GM12878 (cell line): ENCODE measurements at regions not wholly inside any gene's neighbourhood (a gene's known extent, or its start where the extent isn't known, plus 50 kb on each side); places are given as distances from the start of the nearest gene placed in this dataset.

Experiments used
- ATAC-seq: fragments of 200-7000 bp; cut with Tn5 transposase; 3 replicates; pipeline ENCODE4 v1.9.1; 2020; ENCODE audit warnings: mild to moderate bottlenecking, moderate library complexity
- BruUV-seq: library from RNA; stranded (reverse); fragments of 400-500 nt; replicated peaks from 2 replicates; lab custom pipeline; 2021; lab: Mats Ljungman, UMichigan
- CTCF ChIA-PET: fragments of 300-600 bp; sonication (Branson Sonifier 250); formaldehyde crosslinking; extraction: SDS; loops from one replicate; lab custom pipeline; 2021; ENCODE audit warnings: inconsistent platforms; lab: Yijun Ruan, JAX
- POLR2A ChIA-PET: fragments of 350-600 bp; formaldehyde crosslinking; extraction: SDS; loops from one replicate; lab custom pipeline; 2021; ENCODE audit warnings: inconsistent platforms; lab: Charles Lee
- RAD21 ChIA-PET: fragments of 300-600 bp; sonication (Branson Sonifier 250); formaldehyde crosslinking; loops from one replicate; lab custom pipeline; 2023; ENCODE audit warnings: antibody characterized with exemption; ENCODE audit not compliant: unreplicated experiment; lab: Charles Lee
- SMC1A ChIA-PET: fragments of 300-600 bp; sonication (Branson Sonifier 250); formaldehyde crosslinking; loops from one replicate; lab custom pipeline; 2023; ENCODE audit not compliant: unreplicated experiment, uncharacterized antibody; lab: Charles Lee
- DNase-seq: peaks from one replicate; pipeline ENCODE4 v3.0.0-alpha.2; 2011; ENCODE audit warnings: low read depth, low spot score
- FAIRE-seq: peaks from 3 replicates; lab custom pipeline; 2011; peaks lifted over from hg19 to GRCh38; lab: Jason Lieb, UNC
- H2AFZ ChIP-seq: 2 replicates; pipeline ENCODE4 v1.6.0; 2011; ENCODE audit warnings: low read depth, low read length, control low read depth; ENCODE audit not compliant: control insufficient read depth
- H3K27ac ChIP-seq: 2 replicates; pipeline ENCODE4 v1.5.1; 2011; ENCODE audit warnings: control low read depth; ENCODE audit not compliant: control insufficient read depth, insufficient read depth
- H3K27me3 ChIP-seq, 2 experiments: replicated peaks in 1 of 2; 2 replicates each; pipeline versions ENCODE4 v1.6.0 to v1.6.1; 2011; ENCODE audit warnings: low read length in 1 of 2; ENCODE audit not compliant: control insufficient read depth in 2 of 2, insufficient read depth in 2 of 2
- H3K36me3 ChIP-seq, 2 experiments: 2 replicates each; pipeline ENCODE4 v1.5.1; 2011; ENCODE audit warnings: low read length in 1 of 2; ENCODE audit not compliant: control insufficient read depth in 2 of 2, insufficient read depth in 2 of 2
- H3K4me1 ChIP-seq: 2 replicates; pipeline ENCODE4 v1.6.1; 2011; ENCODE audit warnings: mild to moderate bottlenecking, low read length, moderate library complexity, mixed read lengths; ENCODE audit not compliant: control insufficient read depth, insufficient read depth
- H3K4me2 ChIP-seq: 2 replicates; pipeline ENCODE4 v1.6.0; 2011; ENCODE audit warnings: control low read depth; ENCODE audit not compliant: control insufficient read depth, insufficient read depth
- H3K4me3 ChIP-seq: fragments of 200-600 bp; sonication (generic); 2 replicates; pipeline ENCODE4 v1.5.1; 2016
- H3K79me2 ChIP-seq: 2 replicates; pipeline ENCODE4 v1.6.0; 2011; ENCODE audit warnings: low read length; ENCODE audit not compliant: control insufficient read depth, insufficient read depth
- H3K9ac ChIP-seq: 2 replicates; pipeline ENCODE4 v1.8.0; 2011; ENCODE audit warnings: low read length, control low read depth, mixed read lengths; ENCODE audit not compliant: control insufficient read depth, insufficient read depth
- H3K9me3 ChIP-seq: replicated peaks from 3 replicates; pipeline ENCODE4 v1.5.1; 2011; ENCODE audit warnings: mild to moderate bottlenecking, low read length; ENCODE audit not compliant: control insufficient read depth, insufficient read depth
- H4K20me1 ChIP-seq: 2 replicates; pipeline ENCODE4 v1.6.0; 2011; ENCODE audit not compliant: control insufficient read depth, insufficient read depth
- EZH2 ChIP-seq: IDR thresholded peaks from 2 replicates; pipeline ENCODE4 v1.6.1; 2012; ENCODE audit warnings: low read depth, mild to moderate bottlenecking, control low read depth, inconsistent platforms, low read length, borderline replicate concordance; ENCODE audit not compliant: control insufficient read depth
- GABPA ChIP-seq: IDR thresholded peaks from 2 replicates; pipeline ENCODE4 v1.6.1; 2014; ENCODE audit warnings: antibody characterized with exemption, low read depth, mild to moderate bottlenecking, inconsistent platforms
- MTA3 ChIP-seq: IDR thresholded peaks from 2 replicates; pipeline ENCODE4 v1.6.1; 2012; ENCODE audit warnings: low read length, inconsistent platforms, borderline replicate concordance
- NFXL1 ChIP-seq: fragments of 450-650 bp; IDR thresholded peaks from 2 replicates; pipeline ENCODE4 v1.6.1; 2017; ENCODE audit warnings: antibody characterized with exemption, mild to moderate bottlenecking, borderline replicate concordance
- SMAD5 ChIP-seq: IDR thresholded peaks from 2 replicates; pipeline ENCODE4 v1.6.1; 2016; ENCODE audit warnings: antibody characterized with exemption, low read depth
- WGBS: methylation state at CpG from one replicate; pipeline ENCODE4 v1.1.6; 2016; ENCODE audit warnings: low lambda C conversion rate; ENCODE audit not compliant: insufficient replicate concordance, insufficient coverage; ENCODE audit errors: missing lambda C conversion rate; 5-methylcytosine and 5-hydroxymethylcytosine counted together
- in situ Hi-C: fragments of 300-500 bp; cut with MboI; formaldehyde crosslinking; loops from 9 replicates; pipeline ENCODE4 v1.14.3; 2018; ENCODE audit warnings: mixed read lengths
- intact Hi-C: fragments of 100-400 bp; cut with micrococcal nuclease; formaldehyde crosslinking; loops from one replicate; pipeline ENCODE4 v1.14.2; 2022; ENCODE audit not compliant: unreplicated experiment
- TF ChIP-seq, protein P1 (sequence below): fragments of 450-650 bp; IDR thresholded peaks from 2 replicates; pipeline ENCODE4 v1.6.1; 2017; ENCODE audit warnings: mild to moderate bottlenecking, moderate library complexity
- TF ChIP-seq, protein P2 (sequence below): fragments of 450-650 bp; formaldehyde crosslinking; IDR thresholded peaks from 2 replicates; pipeline ENCODE4 v1.5.0; 2022; ENCODE audit warnings: mild to moderate bottlenecking, missing genetic modification characterization
- TF ChIP-seq, protein P3 (sequence below): fragments of 450-650 bp; formaldehyde crosslinking; IDR thresholded peaks from 2 replicates; pipeline ENCODE4 v1.4.0; 2022; ENCODE audit warnings: mild to moderate bottlenecking, moderate library complexity

DNA sequence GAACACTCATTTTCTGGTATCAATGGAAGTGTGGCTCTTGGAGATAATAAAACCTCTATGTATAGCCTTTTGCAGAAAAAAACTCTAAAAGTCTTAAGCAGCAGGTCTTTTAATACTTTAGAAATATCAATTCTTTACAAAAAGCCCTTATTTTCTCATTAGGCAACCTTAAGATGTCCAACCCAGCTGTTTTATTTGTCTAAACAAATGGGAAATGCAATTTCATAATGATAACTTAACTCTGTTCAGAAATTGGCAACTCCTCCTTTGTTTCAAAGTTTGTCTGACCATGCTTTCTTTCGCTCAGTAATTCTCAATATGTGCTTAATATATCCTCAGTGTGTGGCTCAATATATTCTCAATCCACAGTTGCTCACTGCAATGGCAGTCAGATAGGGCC, 196.5 kb upstream of the VEGFC start (continued):
- TF ChIP-seq, protein P1, sequence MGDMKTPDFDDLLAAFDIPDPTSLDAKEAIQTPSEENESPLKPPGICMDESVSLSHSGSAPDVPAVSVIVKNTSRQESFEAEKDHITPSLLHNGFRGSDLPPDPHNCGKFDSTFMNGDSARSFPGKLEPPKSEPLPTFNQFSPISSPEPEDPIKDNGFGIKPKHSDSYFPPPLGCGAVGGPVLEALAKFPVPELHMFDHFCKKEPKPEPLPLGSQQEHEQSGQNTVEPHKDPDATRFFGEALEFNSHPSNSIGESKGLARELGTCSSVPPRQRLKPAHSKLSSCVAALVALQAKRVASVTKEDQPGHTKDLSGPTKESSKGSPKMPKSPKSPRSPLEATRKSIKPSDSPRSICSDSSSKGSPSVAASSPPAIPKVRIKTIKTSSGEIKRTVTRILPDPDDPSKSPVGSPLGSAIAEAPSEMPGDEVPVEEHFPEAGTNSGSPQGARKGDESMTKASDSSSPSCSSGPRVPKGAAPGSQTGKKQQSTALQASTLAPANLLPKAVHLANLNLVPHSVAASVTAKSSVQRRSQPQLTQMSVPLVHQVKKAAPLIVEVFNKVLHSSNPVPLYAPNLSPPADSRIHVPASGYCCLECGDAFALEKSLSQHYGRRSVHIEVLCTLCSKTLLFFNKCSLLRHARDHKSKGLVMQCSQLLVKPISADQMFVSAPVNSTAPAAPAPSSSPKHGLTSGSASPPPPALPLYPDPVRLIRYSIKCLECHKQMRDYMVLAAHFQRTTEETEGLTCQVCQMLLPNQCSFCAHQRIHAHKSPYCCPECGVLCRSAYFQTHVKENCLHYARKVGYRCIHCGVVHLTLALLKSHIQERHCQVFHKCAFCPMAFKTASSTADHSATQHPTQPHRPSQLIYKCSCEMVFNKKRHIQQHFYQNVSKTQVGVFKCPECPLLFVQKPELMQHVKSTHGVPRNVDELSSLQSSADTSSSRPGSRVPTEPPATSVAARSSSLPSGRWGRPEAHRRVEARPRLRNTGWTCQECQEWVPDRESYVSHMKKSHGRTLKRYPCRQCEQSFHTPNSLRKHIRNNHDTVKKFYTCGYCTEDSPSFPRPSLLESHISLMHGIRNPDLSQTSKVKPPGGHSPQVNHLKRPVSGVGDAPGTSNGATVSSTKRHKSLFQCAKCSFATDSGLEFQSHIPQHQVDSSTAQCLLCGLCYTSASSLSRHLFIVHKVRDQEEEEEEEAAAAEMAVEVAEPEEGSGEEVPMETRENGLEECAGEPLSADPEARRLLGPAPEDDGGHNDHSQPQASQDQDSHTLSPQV: no peak
- no peak for TF ChIP-seq SMAD5
- TF ChIP-seq, all 136 proteins: peak for 0

DNA sequence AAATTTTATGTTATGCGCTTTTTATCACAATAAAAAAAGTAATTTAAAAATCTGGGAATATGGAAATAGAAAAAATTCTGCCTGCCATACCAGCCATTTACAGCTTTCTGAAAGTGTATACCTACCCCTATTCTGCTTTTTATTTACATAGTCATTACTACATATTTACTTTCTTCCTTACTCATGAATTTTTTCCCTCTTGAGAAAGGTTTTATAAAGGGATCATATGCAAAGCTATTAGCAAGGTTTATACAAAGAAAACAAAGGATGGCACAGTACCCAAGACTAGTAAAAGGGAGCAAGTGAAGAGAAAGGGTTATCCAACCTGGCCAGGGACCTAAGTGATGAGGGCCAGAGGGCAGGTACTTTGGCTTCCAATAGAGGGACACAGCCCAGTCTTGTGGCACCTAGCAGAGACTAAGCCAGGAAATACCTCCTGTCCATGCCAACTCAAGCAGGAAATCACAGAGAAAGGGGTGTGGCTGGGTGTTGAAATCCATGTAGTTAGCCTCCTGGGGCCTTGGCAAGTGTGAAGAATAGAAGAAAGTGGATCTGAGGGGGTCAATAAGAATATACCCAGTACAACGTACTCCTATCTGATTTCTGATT, 207.3 kb upstream of the VEGFC start:
- no peak for FAIRE-seq
- H4K20me1 ChIP-seq: no peaks in the 10 kb centered on the region
- no peak overlapping the region for H2AFZ ChIP-seq
- no peaks in the 10 kb centered on the region for H3K79me2 ChIP-seq
- ChIA-PET CTCF (no interaction called here), POLR2A (no interaction called here), RAD21 (no interaction called here), SMC1A (no interaction called here)
- 47% methylated on average over 2 of the region's 2 CpGs for WGBS
- DNase-seq: no peak
- no peaks in the 10 kb centered on the region for H3K4me1 ChIP-seq
- H3K4me3 ChIP-seq: no peak overlapping the region
- H3K36me3 ChIP-seq: no peaks in the 10 kb centered on the region
- no peak for ATAC-seq
- intact Hi-C loops: no loop called here
- no peaks in the 10 kb centered on the region for H3K27me3 ChIP-seq
- no peaks in the 10 kb centered on the region for H3K9me3 ChIP-seq
- no peak overlapping the region for H3K4me2 ChIP-seq
- no TSS peak for BruUV-seq
- no peak overlapping the region for H3K9ac ChIP-seq
- in situ Hi-C loops: no loop called here
- no peak overlapping the region for H3K27ac ChIP-seq
- TF ChIP-seq, protein P2, sequence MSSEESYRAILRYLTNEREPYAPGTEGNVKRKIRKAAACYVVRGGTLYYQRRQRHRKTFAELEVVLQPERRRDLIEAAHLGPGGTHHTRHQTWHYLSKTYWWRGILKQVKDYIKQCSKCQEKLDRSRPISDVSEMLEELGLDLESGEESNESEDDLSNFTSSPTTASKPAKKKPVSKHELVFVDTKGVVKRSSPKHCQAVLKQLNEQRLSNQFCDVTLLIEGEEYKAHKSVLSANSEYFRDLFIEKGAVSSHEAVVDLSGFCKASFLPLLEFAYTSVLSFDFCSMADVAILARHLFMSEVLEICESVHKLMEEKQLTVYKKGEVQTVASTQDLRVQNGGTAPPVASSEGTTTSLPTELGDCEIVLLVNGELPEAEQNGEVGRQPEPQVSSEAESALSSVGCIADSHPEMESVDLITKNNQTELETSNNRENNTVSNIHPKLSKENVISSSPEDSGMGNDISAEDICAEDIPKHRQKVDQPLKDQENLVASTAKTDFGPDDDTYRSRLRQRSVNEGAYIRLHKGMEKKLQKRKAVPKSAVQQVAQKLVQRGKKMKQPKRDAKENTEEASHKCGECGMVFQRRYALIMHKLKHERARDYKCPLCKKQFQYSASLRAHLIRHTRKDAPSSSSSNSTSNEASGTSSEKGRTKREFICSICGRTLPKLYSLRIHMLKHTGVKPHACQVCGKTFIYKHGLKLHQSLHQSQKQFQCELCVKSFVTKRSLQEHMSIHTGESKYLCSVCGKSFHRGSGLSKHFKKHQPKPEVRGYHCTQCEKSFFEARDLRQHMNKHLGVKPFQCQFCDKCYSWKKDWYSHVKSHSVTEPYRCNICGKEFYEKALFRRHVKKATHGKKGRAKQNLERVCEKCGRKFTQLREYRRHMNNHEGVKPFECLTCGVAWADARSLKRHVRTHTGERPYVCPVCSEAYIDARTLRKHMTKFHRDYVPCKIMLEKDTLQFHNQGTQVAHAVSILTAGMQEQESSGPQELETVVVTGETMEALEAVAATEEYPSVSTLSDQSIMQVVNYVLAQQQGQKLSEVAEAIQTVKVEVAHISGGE (CRISPR knock-in tag): no peak
- TF ChIP-seq NFXL1: no peak
- TF ChIP-seq EZH2: no peak
- TF ChIP-seq GABPA: no peak
- TF ChIP-seq, protein P3, sequence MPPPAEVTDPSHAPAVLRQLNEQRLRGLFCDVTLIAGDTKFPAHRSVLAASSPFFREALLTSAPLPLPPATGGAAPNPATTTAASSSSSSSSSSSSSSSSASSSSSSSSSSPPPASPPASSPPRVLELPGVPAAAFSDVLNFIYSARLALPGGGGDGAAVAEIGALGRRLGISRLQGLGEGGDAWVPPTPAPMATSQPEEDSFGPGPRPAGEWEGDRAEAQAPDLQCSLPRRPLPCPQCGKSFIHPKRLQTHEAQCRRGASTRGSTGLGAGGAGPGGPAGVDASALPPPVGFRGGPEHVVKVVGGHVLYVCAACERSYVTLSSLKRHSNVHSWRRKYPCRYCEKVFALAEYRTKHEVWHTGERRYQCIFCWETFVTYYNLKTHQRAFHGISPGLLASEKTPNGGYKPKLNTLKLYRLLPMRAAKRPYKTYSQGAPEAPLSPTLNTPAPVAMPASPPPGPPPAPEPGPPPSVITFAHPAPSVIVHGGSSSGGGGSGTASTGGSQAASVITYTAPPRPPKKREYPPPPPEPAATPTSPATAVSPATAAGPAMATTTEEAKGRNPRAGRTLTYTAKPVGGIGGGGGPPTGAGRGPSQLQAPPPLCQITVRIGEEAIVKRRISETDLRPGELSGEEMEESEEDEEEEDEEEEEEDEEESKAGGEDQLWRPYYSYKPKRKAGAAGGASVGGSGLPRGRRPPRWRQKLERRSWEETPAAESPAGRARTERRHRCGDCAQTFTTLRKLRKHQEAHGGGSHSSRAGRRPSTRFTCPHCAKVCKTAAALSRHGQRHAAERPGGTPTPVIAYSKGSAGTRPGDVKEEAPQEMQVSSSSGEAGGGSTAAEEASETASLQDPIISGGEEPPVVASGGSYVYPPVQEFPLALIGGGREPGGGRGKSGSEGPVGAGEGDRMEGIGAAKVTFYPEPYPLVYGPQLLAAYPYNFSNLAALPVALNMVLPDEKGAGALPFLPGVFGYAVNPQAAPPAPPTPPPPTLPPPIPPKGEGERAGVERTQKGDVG: no peak
- TF ChIP-seq MTA3: no peak
